Keratinocyte (primary cell): ENCODE measurements at regions not wholly inside any gene's neighbourhood (a gene's known extent, or its start where the extent isn't known, plus 50 kb on each side); places are given as distances from the start of the nearest gene placed in this dataset.

Experiments used
- EZH2 ChIP-seq: IDR thresholded peaks from one replicate; pipeline ENCODE4 v1.6.1; 2012; ENCODE audit warnings: inconsistent platforms, mild to moderate bottlenecking, low read length, moderate library complexity
- TF ChIP-seq, protein P1 (sequence below), 3 experiments: IDR thresholded peaks in 1 of 3; conservative IDR thresholded peaks in 1 of 3; optimal IDR thresholded peaks in 1 of 3; 2 replicates in 2 of 3; 3 replicates in 1 of 3; pipeline versions ENCODE3 to v1.5.1; 2011; ENCODE audit warnings: low read length in 3 of 3, mild to moderate bottlenecking in 3 of 3, moderate library complexity in 2 of 3, control low read depth in 1 of 3, inconsistent platforms in 1 of 3; ENCODE audit not compliant: insufficient read depth in 2 of 3; ENCODE audit errors: extremely low read depth in 1 of 3

- TF ChIP-seq, protein P1, sequence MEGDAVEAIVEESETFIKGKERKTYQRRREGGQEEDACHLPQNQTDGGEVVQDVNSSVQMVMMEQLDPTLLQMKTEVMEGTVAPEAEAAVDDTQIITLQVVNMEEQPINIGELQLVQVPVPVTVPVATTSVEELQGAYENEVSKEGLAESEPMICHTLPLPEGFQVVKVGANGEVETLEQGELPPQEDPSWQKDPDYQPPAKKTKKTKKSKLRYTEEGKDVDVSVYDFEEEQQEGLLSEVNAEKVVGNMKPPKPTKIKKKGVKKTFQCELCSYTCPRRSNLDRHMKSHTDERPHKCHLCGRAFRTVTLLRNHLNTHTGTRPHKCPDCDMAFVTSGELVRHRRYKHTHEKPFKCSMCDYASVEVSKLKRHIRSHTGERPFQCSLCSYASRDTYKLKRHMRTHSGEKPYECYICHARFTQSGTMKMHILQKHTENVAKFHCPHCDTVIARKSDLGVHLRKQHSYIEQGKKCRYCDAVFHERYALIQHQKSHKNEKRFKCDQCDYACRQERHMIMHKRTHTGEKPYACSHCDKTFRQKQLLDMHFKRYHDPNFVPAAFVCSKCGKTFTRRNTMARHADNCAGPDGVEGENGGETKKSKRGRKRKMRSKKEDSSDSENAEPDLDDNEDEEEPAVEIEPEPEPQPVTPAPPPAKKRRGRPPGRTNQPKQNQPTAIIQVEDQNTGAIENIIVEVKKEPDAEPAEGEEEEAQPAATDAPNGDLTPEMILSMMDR (optimal IDR thresholded peaks at IDR 0.05 in 1 of 3, IDR thresholded peaks at IDR 0.05 in 1 of 3, conservative IDR thresholded peaks at IDR 0.05 in 1 of 3; ENCODE audit: extremely low read depth in 1 of 3, insufficient read depth in 2 of 3, low read length in 3 of 3), result no peak
- TF ChIP-seq EZH2, result no peak
Measured at GRCh38 chr18:2303517-2304238, 267.6 kb downstream of the METTL4 start.
